ENCODE measurements at regions not wholly inside any gene's neighbourhood (a gene's known extent, or its start where the extent isn't known, plus 50 kb on each side); places are given as distances from the start of the nearest gene placed in this dataset.

GRCh38 chr17:34173241-34173640, 81.8 kb upstream of the CCL2 start:
- TF ChIP-seq CSDC2 (CRISPR knock-in tag; IDR thresholded peaks at IDR 0.05) (no peak), ZNF565 (CRISPR knock-in tag; conservative IDR thresholded peaks at IDR 0.05; ENCODE audit: low read depth) (no peak), TSHZ2 (CRISPR knock-in tag; IDR thresholded peaks at IDR 0.05) (no peak), ISL1 (CRISPR knock-in tag; IDR thresholded peaks at IDR 0.05) (no peak), ZFP3 (CRISPR knock-in tag; IDR thresholded peaks at IDR 0.05) (no peak), CSRNP3 (CRISPR knock-in tag; IDR thresholded peaks at IDR 0.05) (no peak)

GRCh38 chr17:34174496-34174895, 80.6 kb upstream of the CCL2 start:
- TF ChIP-seq ZFP3 (CRISPR knock-in tag; IDR thresholded peaks at IDR 0.05) (no peak), POU6F1 (CRISPR knock-in tag; IDR thresholded peaks at IDR 0.05; ENCODE audit: borderline replicate concordance, low read depth) (no peak), ARNTL (CRISPR knock-in tag; IDR thresholded peaks at IDR 0.05; ENCODE audit: borderline replicate concordance, low read depth) (no peak), PPARA (CRISPR knock-in tag; IDR thresholded peaks at IDR 0.05; ENCODE audit: borderline replicate concordance) (no peak), CSDC2 (CRISPR knock-in tag; IDR thresholded peaks at IDR 0.05) (no peak), TOX (CRISPR knock-in tag; IDR thresholded peaks at IDR 0.05; ENCODE audit: borderline replicate concordance) (no peak), BACH2 (CRISPR knock-in tag; IDR thresholded peaks at IDR 0.05; ENCODE audit: borderline replicate concordance) (no peak), TCF4 (CRISPR knock-in tag; IDR thresholded peaks at IDR 0.05; ENCODE audit: borderline replicate concordance) (no peak), SNAI2 (CRISPR knock-in tag; IDR thresholded peaks at IDR 0.05) (no peak), ZNF70 (CRISPR knock-in tag; IDR thresholded peaks at IDR 0.05) (no peak), OSR1 (CRISPR knock-in tag; IDR thresholded peaks at IDR 0.05) (no peak), ISL1 (CRISPR knock-in tag; IDR thresholded peaks at IDR 0.05) (no peak), ESRRG (CRISPR knock-in tag; IDR thresholded peaks at IDR 0.05) (no peak), ZNF8 (CRISPR knock-in tag; IDR thresholded peaks at IDR 0.05) (no peak), RARB (CRISPR knock-in tag; IDR thresholded peaks at IDR 0.05) (no peak)
- ATAC-seq, result no peak

More at GRCh38 chr17:34173241-34173640, 81.8 kb upstream of the CCL2 start:
- ATAC-seq, result no peak

DNA sequence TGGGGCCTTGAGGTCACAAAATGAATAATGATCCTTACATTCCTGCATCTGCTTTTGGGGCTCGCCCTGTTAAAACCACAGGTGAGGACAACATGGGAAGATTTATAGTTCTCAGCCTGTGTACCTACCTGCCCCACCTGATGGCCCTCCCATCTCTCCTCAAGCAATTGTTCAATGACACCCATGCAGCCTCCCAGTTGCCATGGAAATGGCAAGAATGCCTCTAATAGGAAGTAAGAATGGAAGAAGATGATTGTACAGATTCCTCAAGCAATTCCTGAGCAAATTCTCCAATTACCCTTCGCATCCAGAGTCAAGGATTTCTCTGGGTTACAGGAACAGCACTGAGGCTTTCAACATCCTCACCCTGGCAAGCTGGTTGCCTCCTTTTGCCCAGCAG, 78.6 kb upstream of the CCL2 start:
- no peak for TF ChIP-seq ISL1 (CRISPR knock-in tag; IDR thresholded peaks at IDR 0.05)
- TF ChIP-seq ZC3H10 (CRISPR knock-in tag; IDR thresholded peaks at IDR 0.05), result no peak
- ATAC-seq, result no peak

DNA sequence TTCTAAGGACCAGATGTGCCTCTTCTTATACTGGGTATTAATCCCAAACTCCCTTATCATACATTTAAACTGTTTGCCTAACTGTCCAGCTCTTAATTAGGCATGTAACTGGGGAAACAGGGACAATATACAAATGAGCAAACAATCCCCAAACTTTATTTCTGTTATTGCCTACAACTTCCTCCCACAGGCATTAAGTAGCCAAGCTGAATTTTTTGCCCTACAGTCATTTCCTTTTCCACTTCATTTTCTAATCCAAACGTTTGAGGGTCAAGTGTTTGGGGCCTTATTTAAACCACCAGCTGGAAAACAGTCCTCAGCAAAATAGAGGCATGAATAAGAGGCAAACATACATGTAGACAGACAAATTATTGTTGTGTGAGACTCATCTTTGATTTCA, 77.4 kb upstream of the CCL2 start:
- TF ChIP-seq ZNF8 (CRISPR knock-in tag; IDR thresholded peaks at IDR 0.05) (no peak), BACH2 (CRISPR knock-in tag; IDR thresholded peaks at IDR 0.05; ENCODE audit: borderline replicate concordance) (no peak), ISL1 (CRISPR knock-in tag; IDR thresholded peaks at IDR 0.05) (no peak), ZNF565 (CRISPR knock-in tag; conservative IDR thresholded peaks at IDR 0.05; ENCODE audit: low read depth) (no peak), GLIS3 (CRISPR knock-in tag; IDR thresholded peaks at IDR 0.05) (no peak), TOX (CRISPR knock-in tag; IDR thresholded peaks at IDR 0.05; ENCODE audit: borderline replicate concordance) (no peak), CSRNP3 (CRISPR knock-in tag; IDR thresholded peaks at IDR 0.05) (no peak), POU6F1 (CRISPR knock-in tag; IDR thresholded peaks at IDR 0.05; ENCODE audit: borderline replicate concordance, low read depth) (no peak), ARNTL (CRISPR knock-in tag; IDR thresholded peaks at IDR 0.05; ENCODE audit: borderline replicate concordance, low read depth) (no peak), ZFP3 (CRISPR knock-in tag; IDR thresholded peaks at IDR 0.05) (no peak), ZNF70 (CRISPR knock-in tag; IDR thresholded peaks at IDR 0.05) (no peak), ZFP30 (CRISPR knock-in tag; IDR thresholded peaks at IDR 0.05) (no peak), CSDC2 (CRISPR knock-in tag; IDR thresholded peaks at IDR 0.05) (no peak)

More for the DNA sequence above, 77.4 kb upstream of the CCL2 start:
- no peak for ATAC-seq
